HG02870 (cell line): ENCODE measurements at regions not wholly inside any gene's neighbourhood (a gene's known extent, or its start where the extent isn't known, plus 50 kb on each side); places are given as distances from the start of the nearest gene placed in this dataset.

Experiments
- ATAC-seq: cut with Tn5 transposase; IDR thresholded peaks from one replicate; pipeline ENCODE4 v1.9.1; 2021; ENCODE audit warnings: mild to moderate bottlenecking, moderate library complexity; ENCODE audit not compliant: unreplicated experiment

GRCh38 chr13:21817878-21818277 lies 147.0 kb downstream of the FGF9 start:
- no peak for ATAC-seq

GRCh38 chr13:21822029-21822428 lies 151.2 kb downstream of the FGF9 start:
- ATAC-seq = no peak

- ATAC-seq = no peak
Observed at GRCh38 chr13:21823416-21823815, 152.5 kb downstream of the FGF9 start.

GRCh38 chr13:21823949-21824348 lies 153.1 kb downstream of the FGF9 start:
- no peak for ATAC-seq

- ATAC-seq = no peak
Observed at GRCh38 chr13:21825186-21825585, 154.3 kb downstream of the FGF9 start.

GRCh38 chr13:21825801-21826200 lies 154.9 kb downstream of the FGF9 start:
- ATAC-seq = no peak

GRCh38 chr13:21826214-21827015 lies 155.5 kb downstream of the FGF9 start:
- ATAC-seq = no peak

- no peak for ATAC-seq
Observed at GRCh38 chr13:21831654-21832324, 160.9 kb downstream of the FGF9 start.

- ATAC-seq = no peak
Observed at GRCh38 chr13:21833921-21834320, 163.0 kb downstream of the FGF9 start.

- ATAC-seq = no peak
Observed at GRCh38 chr13:21834521-21834920, 163.6 kb downstream of the FGF9 start.

GRCh38 chr13:21837288-21837687 lies 166.4 kb downstream of the FGF9 start:
- ATAC-seq = no peak

- no peak for ATAC-seq
Observed at GRCh38 chr13:21837841-21838551, 167.1 kb downstream of the FGF9 start.

GRCh38 chr13:21846605-21847004 lies 175.7 kb downstream of the FGF9 start:
- ATAC-seq = no peak

- peak; percentile 95 for ATAC-seq
Observed at GRCh38 chr13:21849323-21849722, 178.4 kb downstream of the FGF9 start.

GRCh38 chr13:21850013-21851006 lies 179.4 kb downstream of the FGF9 start:
- no peak for ATAC-seq

GRCh38 chr13:21852043-21852442 lies 181.2 kb downstream of the FGF9 start:
- no peak for ATAC-seq

- ATAC-seq = no peak
Observed at GRCh38 chr13:21853779-21854178, 182.9 kb downstream of the FGF9 start.

- ATAC-seq = no peak
Observed at GRCh38 chr13:21868823-21869222, 197.9 kb downstream of the FGF9 start.

GRCh38 chr13:21871382-21871781 lies 200.5 kb downstream of the FGF9 start:
- no peak for ATAC-seq

- no peak for ATAC-seq
Observed at GRCh38 chr13:21871919-21872318, 201.0 kb downstream of the FGF9 start.

- no peak for ATAC-seq
Observed at GRCh38 chr13:21872795-21873194, 201.9 kb downstream of the FGF9 start.
